CD14-positive monocyte (primary cell): ENCODE measurements at regions not wholly inside any gene's neighbourhood (a gene's known extent, or its start where the extent isn't known, plus 50 kb on each side); places are given as distances from the start of the nearest gene placed in this dataset.

Source experiments
- DNase-seq, 3 donors: peaks; one replicate each; pipeline ENCODE4 v3.0.0-alpha.2; 2011 to 2022
- H2AFZ ChIP-seq: 2 replicates; pipeline ENCODE4 v1.6.0; 2012; ENCODE audit warnings: mild to moderate bottlenecking, low read depth, low read length, inconsistent platforms; ENCODE audit not compliant: insufficient read depth, poor library complexity, severe bottlenecking
- H3K27ac ChIP-seq, 2 donors: 1 replicate in 1 of 2; 2 replicates in 1 of 2; pipeline ENCODE4 v1.5.1; 2012 to 2013; ENCODE audit warnings: low read length in 2 of 2, control low read depth in 1 of 2, inconsistent platforms in 1 of 2, low read depth in 1 of 2, mild to moderate bottlenecking in 1 of 2
- H3K27me3 ChIP-seq, 2 donors: one replicate each; pipeline versions ENCODE4 v1.6.0 to v1.6.1; 2011 to 2013; ENCODE audit warnings: low read length in 2 of 2; ENCODE audit not compliant: control insufficient read depth in 2 of 2, insufficient read depth in 2 of 2
- H3K36me3 ChIP-seq, 2 donors: replicated peaks in 1 of 2; 1 replicate in 1 of 2; 2 replicates in 1 of 2; pipeline versions ENCODE4 v1.5.1 to v1.6.1; 2012 to 2013; ENCODE audit warnings: low read length in 2 of 2, control low read depth in 1 of 2, inconsistent platforms in 1 of 2, mild to moderate bottlenecking in 1 of 2; ENCODE audit not compliant: insufficient read depth in 2 of 2, control insufficient read depth in 1 of 2
- H3K4me1 ChIP-seq, 2 donors: 1 replicate in 1 of 2; 2 replicates in 1 of 2; pipeline versions ENCODE4 v1.5.1 to v1.6.1; 2012 to 2013; ENCODE audit warnings: low read length in 2 of 2, control low read depth in 1 of 2, inconsistent platforms in 1 of 2, mild to moderate bottlenecking in 1 of 2, moderate library complexity in 1 of 2; ENCODE audit not compliant: insufficient read depth in 2 of 2, control insufficient read depth in 1 of 2
- H3K4me2 ChIP-seq: replicated peaks from 2 replicates; pipeline ENCODE3; 2012; ENCODE audit warnings: low read length, moderate library complexity, mild to moderate bottlenecking; ENCODE audit not compliant: poor library complexity, severe bottlenecking; ENCODE audit errors: extremely low read depth
- H3K4me3 ChIP-seq, 3 experiments: fragments of 200-600 bp in 1 of 3; sonication (generic) in 1 of 3; replicated peaks in 1 of 3; 1 replicate in 2 of 3; 2 replicates in 1 of 3; pipeline ENCODE4 v1.5.1; 2011 to 2013; ENCODE audit warnings: low read length in 3 of 3, mild to moderate bottlenecking in 3 of 3, control low read depth in 2 of 3, low read depth in 2 of 3, inconsistent platforms in 1 of 3, moderate library complexity in 1 of 3
- H3K79me2 ChIP-seq: 2 replicates; pipeline ENCODE4 v1.6.0; 2012; ENCODE audit warnings: mild to moderate bottlenecking, control low read depth, inconsistent platforms, low read length, moderate library complexity; ENCODE audit not compliant: insufficient read depth
- H3K9ac ChIP-seq: 2 replicates; pipeline ENCODE4 v1.6.0; 2017; ENCODE audit warnings: low read length, mild to moderate bottlenecking; ENCODE audit not compliant: insufficient read depth, poor library complexity, severe bottlenecking
- H3K9me3 ChIP-seq, 2 donors: replicated peaks in 1 of 2; 1 replicate in 1 of 2; 2 replicates in 1 of 2; pipeline versions ENCODE4 v1.5.1 to v1.6.1; 2012 to 2013; ENCODE audit warnings: low read length in 2 of 2, control low read depth in 1 of 2; ENCODE audit not compliant: control insufficient read depth in 1 of 2, insufficient read depth in 1 of 2
- H4K20me1 ChIP-seq: 2 replicates; pipeline ENCODE4 v1.6.0; 2012; ENCODE audit warnings: mild to moderate bottlenecking, low read length, control low read depth, moderate library complexity; ENCODE audit not compliant: insufficient read depth
- H3K27ac Mint-ChIP-seq, 7 donors: one replicate each; pipeline ENCODE4 v1.8.0; 2020; ENCODE audit warnings: mild to moderate bottlenecking in 7 of 7, mixed read lengths in 7 of 7, moderate library complexity in 6 of 7, inconsistent platforms in 2 of 7
- H3K27me3 Mint-ChIP-seq, 3 donors: one replicate each; pipeline ENCODE4 v1.8.0; 2021 to 2022; ENCODE audit warnings: low read depth in 3 of 3, mild to moderate bottlenecking in 3 of 3, mixed read lengths in 3 of 3, moderate library complexity in 3 of 3, inconsistent platforms in 1 of 3
- H3K36me3 Mint-ChIP-seq, 2 donors: one replicate each; pipeline ENCODE4 v1.8.0; 2020; ENCODE audit warnings: mixed read lengths in 2 of 2, inconsistent platforms in 1 of 2, mild to moderate bottlenecking in 1 of 2
- H3K4me1 Mint-ChIP-seq: one replicate; pipeline ENCODE4 v1.8.0; 2020; ENCODE audit warnings: mild to moderate bottlenecking, mixed read lengths
- H3K4me3 Mint-ChIP-seq, 2 donors: one replicate each; pipeline ENCODE4 v1.8.0; 2020; ENCODE audit warnings: mild to moderate bottlenecking in 2 of 2, mixed read lengths in 2 of 2, moderate library complexity in 1 of 2
- H3K9me3 Mint-ChIP-seq, 7 donors: one replicate each; pipeline ENCODE4 v1.8.0; 2020 to 2022; ENCODE audit warnings: mixed read lengths in 7 of 7, mild to moderate bottlenecking in 6 of 7, moderate library complexity in 6 of 7, inconsistent platforms in 2 of 7
- WGBS: methylation state at CpG from one replicate; pipeline ENCODE4 v1.1.5; 2013; ENCODE audit warnings: missing lambda C conversion rate; ENCODE audit not compliant: insufficient coverage; 5-methylcytosine and 5-hydroxymethylcytosine counted together
- intact Hi-C, 2 donors: fragments of 100-400 bp; cut with micrococcal nuclease; formaldehyde crosslinking; loops; one replicate each; pipeline versions ENCODE4 v1.15.0 to v1.15.1; 2023
- TF ChIP-seq, protein P1 (sequence below): fragments of 200-600 bp; IDR thresholded peaks from one replicate; pipeline ENCODE4 v1.8.0; 2022; ENCODE audit warnings: antibody characterized with exemption, mild to moderate bottlenecking

DNA sequence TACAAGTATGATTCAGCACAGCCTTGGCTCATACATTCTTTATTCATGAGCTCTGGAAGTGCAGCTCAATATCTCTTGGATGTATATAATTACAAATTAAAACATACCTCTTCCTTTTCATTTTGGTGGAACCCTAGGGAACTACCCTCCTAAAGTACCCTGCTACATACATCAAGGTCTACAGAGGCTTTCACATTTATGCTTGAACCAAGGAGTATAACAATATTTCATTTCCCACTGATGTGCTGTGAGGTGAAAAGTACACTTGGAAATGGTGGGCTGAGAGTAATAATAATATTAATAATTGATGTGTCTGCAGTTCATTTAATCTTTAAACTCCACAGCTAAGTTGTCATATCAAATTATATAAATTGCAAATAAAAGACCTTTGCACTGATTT is 142.2 kb upstream of the LRRC3B start:
- Mint-ChIP-seq H3K4me3 (no peak overlapping the region), H3K27me3 (no peaks in the 10 kb centered on the region), H3K36me3 (no peaks in the 10 kb centered on the region), H3K4me1 (no peaks in the 10 kb centered on the region), H3K27ac (no peak overlapping the region), H3K9me3 (peaks cover 0 to 7% (median 5%) of the 10 kb centered on the region in 7 donors)
- intact Hi-C loops, result no loop called here
- Histone ChIP-seq H3K4me2 (no peak overlapping the region), H3K9me3 (peaks cover 8 to 14% of the 10 kb centered on the region in 2 donors), H2AFZ (no peak overlapping the region), H3K36me3 (no peaks in the 10 kb centered on the region), H3K27ac (no peak overlapping the region), H3K9ac (no peak overlapping the region), H3K4me3 (no peak overlapping the region), H3K79me2 (no peaks in the 10 kb centered on the region), H3K27me3 (no peaks in the 10 kb centered on the region), H4K20me1 (no peaks in the 10 kb centered on the region), H3K4me1 (no peaks in the 10 kb centered on the region)
- DNase-seq, result no peak
- TF ChIP-seq, protein P1, sequence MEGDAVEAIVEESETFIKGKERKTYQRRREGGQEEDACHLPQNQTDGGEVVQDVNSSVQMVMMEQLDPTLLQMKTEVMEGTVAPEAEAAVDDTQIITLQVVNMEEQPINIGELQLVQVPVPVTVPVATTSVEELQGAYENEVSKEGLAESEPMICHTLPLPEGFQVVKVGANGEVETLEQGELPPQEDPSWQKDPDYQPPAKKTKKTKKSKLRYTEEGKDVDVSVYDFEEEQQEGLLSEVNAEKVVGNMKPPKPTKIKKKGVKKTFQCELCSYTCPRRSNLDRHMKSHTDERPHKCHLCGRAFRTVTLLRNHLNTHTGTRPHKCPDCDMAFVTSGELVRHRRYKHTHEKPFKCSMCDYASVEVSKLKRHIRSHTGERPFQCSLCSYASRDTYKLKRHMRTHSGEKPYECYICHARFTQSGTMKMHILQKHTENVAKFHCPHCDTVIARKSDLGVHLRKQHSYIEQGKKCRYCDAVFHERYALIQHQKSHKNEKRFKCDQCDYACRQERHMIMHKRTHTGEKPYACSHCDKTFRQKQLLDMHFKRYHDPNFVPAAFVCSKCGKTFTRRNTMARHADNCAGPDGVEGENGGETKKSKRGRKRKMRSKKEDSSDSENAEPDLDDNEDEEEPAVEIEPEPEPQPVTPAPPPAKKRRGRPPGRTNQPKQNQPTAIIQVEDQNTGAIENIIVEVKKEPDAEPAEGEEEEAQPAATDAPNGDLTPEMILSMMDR, result no peak

DNA sequence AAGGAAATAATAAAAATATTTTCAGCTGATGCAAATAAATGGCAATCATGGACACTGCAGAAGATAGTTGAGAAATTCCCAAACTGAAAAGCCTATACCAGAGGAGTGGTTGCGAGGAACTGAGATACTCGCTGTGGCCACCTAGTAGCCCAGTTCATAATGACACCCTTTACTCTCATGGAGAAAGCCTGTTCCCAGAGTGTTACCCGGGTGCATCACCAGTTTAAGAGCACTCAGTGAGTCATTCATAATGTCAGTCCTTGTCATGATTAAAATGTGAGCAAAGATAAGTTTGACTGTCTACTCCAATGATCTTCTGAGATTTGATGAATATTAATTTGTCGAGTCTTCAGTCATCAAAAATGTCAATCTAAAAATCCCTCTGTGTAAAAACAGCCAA is 138.4 kb upstream of the LRRC3B start:
- peaks cover 0 to 8% (median 4%) of the 10 kb centered on the region in 7 donors for H3K9me3 Mint-ChIP-seq
- no peaks in the 10 kb centered on the region for H3K27me3 Mint-ChIP-seq
- TF ChIP-seq, protein P1, result no peak
- no peak overlapping the region for H3K4me2 ChIP-seq
- H3K4me3 ChIP-seq, result no peak overlapping the region
- 100% methylated on average over 2 of the region's 4 CpGs for WGBS
- no peak overlapping the region for H3K27ac Mint-ChIP-seq
- H4K20me1 ChIP-seq, result no peaks in the 10 kb centered on the region
- H2AFZ ChIP-seq, result no peak overlapping the region
- H3K4me3 Mint-ChIP-seq, result no peak overlapping the region
- no peaks in the 10 kb centered on the region for H3K27me3 ChIP-seq
- no peak overlapping the region for H3K9ac ChIP-seq
- no peak overlapping the region for H3K27ac ChIP-seq
- DNase-seq, result no peak
- intact Hi-C loops, result no loop called here
- H3K36me3 ChIP-seq, result no peaks in the 10 kb centered on the region
- H3K36me3 Mint-ChIP-seq, result no peaks in the 10 kb centered on the region
- H3K9me3 ChIP-seq, result peaks cover 12 to 17% of the 10 kb centered on the region in 2 donors
- no peaks in the 10 kb centered on the region for H3K4me1 Mint-ChIP-seq
- no peaks in the 10 kb centered on the region for H3K79me2 ChIP-seq
- H3K4me1 ChIP-seq, result no peaks in the 10 kb centered on the region
